ENCODE measurements at regions not wholly inside any gene's neighbourhood (a gene's known extent, or its start where the extent isn't known, plus 50 kb on each side); places are given as distances from the start of the nearest gene placed in this dataset.

DNA sequence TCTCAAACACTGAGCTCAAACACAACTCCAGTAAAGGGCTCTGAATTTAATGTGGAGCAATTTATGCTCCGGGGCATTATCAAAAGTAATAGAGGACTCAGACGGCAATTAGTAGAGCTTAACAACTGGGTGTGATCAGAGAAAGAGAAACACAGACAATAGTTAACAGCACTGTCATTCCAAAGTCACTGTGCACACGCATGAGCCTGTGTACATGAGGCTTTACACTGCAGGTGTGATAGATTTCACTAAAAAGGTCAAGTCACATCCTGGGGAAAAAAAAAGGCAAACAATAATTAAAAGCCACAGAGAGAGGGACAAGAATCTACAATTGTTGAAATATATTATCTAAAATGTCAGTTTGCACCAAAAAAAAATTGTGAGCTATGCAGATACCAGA is 956.5 kb downstream of the CDH18 start:
- Histone ChIP-seq H3K27me3 (replicated peaks; ENCODE audit: control insufficient read depth, insufficient read depth, low read length) (no peaks in the 10 kb centered on the region), H3K4me3 (ENCODE audit: low read depth, low read length) (no peak overlapping the region), H3K9me3 (no peaks in the 10 kb centered on the region), H3K4me1 (no peaks in the 10 kb centered on the region), H3K36me3 (ENCODE audit: control insufficient read depth, insufficient read depth, low read length) (no peaks in the 10 kb centered on the region)
- ChIA-PET POLR2A (no interaction called here), CTCF (interaction anchor here (0.7 kb wide), 1 partner anchor 1592 kb away, joined by 3 read pairs; no protein-coding TSS in a partner anchor)
- Mint-ChIP-seq H3K27me3 (ENCODE audit: insufficient read depth, unreplicated experiment) (no peaks in the 10 kb centered on the region), H3K9me3 (ENCODE audit: unreplicated experiment) (no peaks in the 10 kb centered on the region), H3K4me1 (ENCODE audit: low read depth, unreplicated experiment) (no peaks in the 10 kb centered on the region), H3K36me3 (ENCODE audit: insufficient read depth, unreplicated experiment) (no peaks in the 10 kb centered on the region), H3K4me3 (ENCODE audit: unreplicated experiment) (no peak overlapping the region), H3K27ac (ENCODE audit: unreplicated experiment) (no peak overlapping the region)
- TF ChIP-seq, protein P1, sequence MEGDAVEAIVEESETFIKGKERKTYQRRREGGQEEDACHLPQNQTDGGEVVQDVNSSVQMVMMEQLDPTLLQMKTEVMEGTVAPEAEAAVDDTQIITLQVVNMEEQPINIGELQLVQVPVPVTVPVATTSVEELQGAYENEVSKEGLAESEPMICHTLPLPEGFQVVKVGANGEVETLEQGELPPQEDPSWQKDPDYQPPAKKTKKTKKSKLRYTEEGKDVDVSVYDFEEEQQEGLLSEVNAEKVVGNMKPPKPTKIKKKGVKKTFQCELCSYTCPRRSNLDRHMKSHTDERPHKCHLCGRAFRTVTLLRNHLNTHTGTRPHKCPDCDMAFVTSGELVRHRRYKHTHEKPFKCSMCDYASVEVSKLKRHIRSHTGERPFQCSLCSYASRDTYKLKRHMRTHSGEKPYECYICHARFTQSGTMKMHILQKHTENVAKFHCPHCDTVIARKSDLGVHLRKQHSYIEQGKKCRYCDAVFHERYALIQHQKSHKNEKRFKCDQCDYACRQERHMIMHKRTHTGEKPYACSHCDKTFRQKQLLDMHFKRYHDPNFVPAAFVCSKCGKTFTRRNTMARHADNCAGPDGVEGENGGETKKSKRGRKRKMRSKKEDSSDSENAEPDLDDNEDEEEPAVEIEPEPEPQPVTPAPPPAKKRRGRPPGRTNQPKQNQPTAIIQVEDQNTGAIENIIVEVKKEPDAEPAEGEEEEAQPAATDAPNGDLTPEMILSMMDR (IDR thresholded peaks at IDR 0.05; ENCODE audit: insufficient read depth in 1 of 2, low read depth in 1 of 2, low read length in 1 of 2, severe bottlenecking in 1 of 2, unreplicated experiment in 1 of 2): no peak
- no TSS peak for BruUV-seq (replicated peaks)
- no peak for DNase-seq
- intact Hi-C loops (cut with micrococcal nuclease; ENCODE audit: unreplicated experiment): no loop called here

DNA sequence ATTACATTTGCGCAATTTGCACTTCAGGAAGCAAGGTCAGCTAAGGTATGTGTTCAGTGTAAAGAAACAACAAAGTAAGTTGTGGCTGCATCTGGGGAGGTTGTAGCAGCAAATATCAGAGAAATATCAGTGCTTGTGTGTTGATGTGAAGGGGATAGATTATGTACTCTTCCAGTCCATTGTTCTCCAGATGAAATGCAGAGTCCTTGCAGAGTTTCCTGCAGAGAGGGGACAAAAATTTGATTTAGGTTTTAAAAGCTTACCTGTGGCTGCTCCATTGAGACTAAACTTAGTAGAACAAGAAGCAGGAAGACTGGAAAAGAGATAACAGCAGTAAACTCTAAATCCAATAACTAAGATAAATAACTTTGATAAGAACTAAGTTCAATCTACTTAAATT is 952.2 kb downstream of the CDH18 start:
- Mint-ChIP-seq H3K4me1 (ENCODE audit: low read depth, unreplicated experiment) (no peaks in the 10 kb centered on the region), H3K27me3 (ENCODE audit: insufficient read depth, unreplicated experiment) (no peaks in the 10 kb centered on the region), H3K27ac (ENCODE audit: unreplicated experiment) (no peak overlapping the region), H3K36me3 (ENCODE audit: insufficient read depth, unreplicated experiment) (no peaks in the 10 kb centered on the region), H3K9me3 (ENCODE audit: unreplicated experiment) (no peaks in the 10 kb centered on the region), H3K4me3 (ENCODE audit: unreplicated experiment) (no peak overlapping the region)
- Histone ChIP-seq H3K27me3 (replicated peaks; ENCODE audit: control insufficient read depth, insufficient read depth, low read length) (no peaks in the 10 kb centered on the region), H3K4me3 (ENCODE audit: low read depth, low read length) (no peak overlapping the region), H3K9me3 (no peaks in the 10 kb centered on the region), H3K4me1 (no peaks in the 10 kb centered on the region), H3K36me3 (ENCODE audit: control insufficient read depth, insufficient read depth, low read length) (no peaks in the 10 kb centered on the region)
- ChIA-PET CTCF (no interaction called here), POLR2A (no interaction called here)
- intact Hi-C loops (cut with micrococcal nuclease; ENCODE audit: unreplicated experiment): no loop called here
- DNase-seq: no peak
- no TSS peak for BruUV-seq (replicated peaks)
- TF ChIP-seq, protein P1 (IDR thresholded peaks at IDR 0.05; ENCODE audit: insufficient read depth in 1 of 2, low read depth in 1 of 2, low read length in 1 of 2, severe bottlenecking in 1 of 2, unreplicated experiment in 1 of 2): no peak

DNA sequence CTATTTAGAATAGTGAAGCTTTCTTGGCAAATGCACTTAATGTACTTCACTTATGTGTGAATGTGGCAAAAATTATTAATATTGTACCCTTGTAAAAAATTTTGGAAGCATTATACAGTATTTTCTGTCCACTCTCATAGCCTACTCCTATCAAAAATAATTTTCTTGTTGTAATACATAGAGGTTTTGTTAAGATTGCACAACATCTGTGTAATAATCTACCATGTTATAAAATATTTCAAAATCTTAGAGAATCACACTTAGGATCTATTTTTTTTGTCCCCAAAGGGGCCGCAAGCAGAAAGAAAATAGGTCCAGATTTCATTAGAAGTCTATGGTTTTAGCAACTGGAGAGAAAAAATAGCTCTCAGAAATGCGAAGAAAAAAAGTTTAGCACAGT is 945.9 kb downstream of the CDH18 start:
- Mint-ChIP-seq H3K27ac (ENCODE audit: unreplicated experiment) (no peak overlapping the region), H3K4me1 (ENCODE audit: low read depth, unreplicated experiment) (no peaks in the 10 kb centered on the region), H3K4me3 (ENCODE audit: unreplicated experiment) (no peak overlapping the region), H3K36me3 (ENCODE audit: insufficient read depth, unreplicated experiment) (no peaks in the 10 kb centered on the region), H3K9me3 (ENCODE audit: unreplicated experiment) (no peaks in the 10 kb centered on the region), H3K27me3 (ENCODE audit: insufficient read depth, unreplicated experiment) (no peaks in the 10 kb centered on the region)
- BruUV-seq (replicated peaks): no TSS peak
- ChIA-PET CTCF (no interaction called here), POLR2A (no interaction called here)
- DNase-seq: no peak
- H3K4me3 ChIP-seq (ENCODE audit: low read depth, low read length): no peak overlapping the region
- H3K9me3 ChIP-seq: no peaks in the 10 kb centered on the region
- no peaks in the 10 kb centered on the region for H3K4me1 ChIP-seq
- no peaks in the 10 kb centered on the region for H3K27me3 ChIP-seq (replicated peaks; ENCODE audit: control insufficient read depth, insufficient read depth, low read length)
- H3K36me3 ChIP-seq (ENCODE audit: control insufficient read depth, insufficient read depth, low read length): no peaks in the 10 kb centered on the region
- TF ChIP-seq, protein P1 (IDR thresholded peaks at IDR 0.05; ENCODE audit: insufficient read depth in 1 of 2, low read depth in 1 of 2, low read length in 1 of 2, severe bottlenecking in 1 of 2, unreplicated experiment in 1 of 2): no peak
- intact Hi-C loops (cut with micrococcal nuclease; ENCODE audit: unreplicated experiment): no loop called here
